HG02970 (cell line): ENCODE measurements at regions not wholly inside any gene's neighbourhood (a gene's known extent, or its start where the extent isn't known, plus 50 kb on each side); places are given as distances from the start of the nearest gene placed in this dataset.
"Not testable (repeated sequence)": the region's sequence is repeated elsewhere in the genome, so short reads cannot be mapped to it uniquely, and the experiment has no call there.

ENCODE experiments used
- ATAC-seq: cut with Tn5 transposase; IDR thresholded peaks from one replicate; pipeline ENCODE4 v1.9.1; 2021; ENCODE audit warnings: mild to moderate bottlenecking, moderate library complexity, moderate number of reproducible peaks; ENCODE audit not compliant: unreplicated experiment, low FRiP score

DNA sequence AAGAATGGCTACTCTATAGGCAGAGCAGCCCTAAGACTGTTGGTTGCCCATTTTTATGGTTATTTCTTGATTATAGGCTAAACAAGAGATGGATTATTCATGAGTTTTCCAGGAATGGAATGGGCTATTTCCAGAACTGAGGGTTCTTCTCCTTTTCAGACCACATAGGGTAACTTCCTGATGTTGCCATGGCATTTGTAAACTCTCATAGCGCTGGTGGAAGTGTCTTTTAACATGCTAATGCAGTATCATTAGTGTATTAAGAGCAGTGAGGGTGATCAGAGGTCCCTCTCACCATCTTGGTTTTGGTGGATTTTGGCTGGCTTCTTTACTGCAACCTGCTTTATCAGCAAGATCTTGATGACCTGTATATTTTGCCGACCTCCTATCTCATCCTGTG, 904.6 kb upstream of the FBXO33 start:
- ATAC-seq: no peak

GRCh38 chr14:40326519-40326918, 894.3 kb upstream of the FBXO33 start:
- ATAC-seq: not testable (repeated sequence)

DNA sequence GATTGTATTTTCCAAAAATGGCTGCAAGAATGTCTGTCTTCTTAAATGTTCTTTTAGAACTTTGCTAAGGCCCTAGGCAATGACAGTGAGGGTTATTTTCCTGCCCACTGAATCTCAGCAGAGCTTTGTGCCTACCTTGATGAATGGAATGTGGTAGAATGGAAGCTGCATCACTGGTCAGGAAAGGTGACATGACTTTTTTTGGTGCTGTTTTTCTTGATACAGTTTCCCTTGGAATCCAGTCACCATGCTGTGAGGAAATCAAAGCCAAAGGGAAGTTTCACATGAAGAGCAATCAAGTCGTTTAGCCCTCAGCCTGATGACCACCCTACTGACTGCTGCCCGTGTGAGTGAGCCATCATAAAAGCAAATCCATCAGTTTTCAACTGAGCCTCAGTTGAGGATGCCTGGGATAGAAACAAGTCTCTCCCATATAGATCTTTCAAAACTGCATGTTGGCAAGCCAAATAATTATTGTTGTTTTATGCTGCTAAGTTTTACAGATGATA, 886.0 kb upstream of the FBXO33 start:
- ATAC-seq: no peak

- no peak for ATAC-seq
Measured at GRCh38 chr14:40317690-40318089, 885.5 kb upstream of the FBXO33 start.

DNA sequence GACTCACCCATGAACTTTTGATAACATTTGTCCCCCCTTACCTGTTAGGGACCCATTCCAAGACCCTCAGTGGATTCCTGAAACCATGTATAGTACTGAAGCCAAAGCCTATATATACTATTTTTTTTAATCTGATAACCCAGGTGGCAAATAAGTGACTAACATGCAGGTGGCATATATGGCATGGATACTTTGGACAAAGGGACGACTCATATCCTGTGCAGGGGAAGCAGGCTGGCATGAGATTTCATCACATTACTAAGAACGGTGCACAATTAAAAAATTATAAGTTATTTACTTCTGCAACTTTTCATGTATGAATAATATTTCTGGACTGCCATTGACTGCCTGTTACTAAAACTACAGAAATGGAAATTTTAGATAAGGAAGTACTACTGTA, 880.1 kb upstream of the FBXO33 start:
- ATAC-seq: no peak

DNA sequence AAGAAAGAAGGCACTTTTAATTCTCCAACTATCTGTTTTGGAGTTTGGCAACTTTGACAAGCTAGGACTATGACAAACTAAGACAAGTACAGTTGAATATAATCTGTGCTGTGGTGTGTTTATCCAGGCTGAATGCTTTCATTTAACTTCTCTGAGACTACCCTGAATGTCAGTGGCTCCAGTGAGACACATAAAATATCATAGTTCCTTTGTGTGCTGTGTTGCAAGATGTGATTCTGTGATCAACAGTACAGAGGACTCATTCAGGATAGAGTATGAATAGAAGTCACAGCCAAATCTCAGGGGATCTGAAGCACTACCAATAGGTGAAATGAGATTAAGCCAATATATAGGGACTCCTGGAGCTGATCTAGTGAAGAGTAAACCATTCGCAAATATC, 876.9 kb upstream of the FBXO33 start:
- ATAC-seq: no peak

DNA sequence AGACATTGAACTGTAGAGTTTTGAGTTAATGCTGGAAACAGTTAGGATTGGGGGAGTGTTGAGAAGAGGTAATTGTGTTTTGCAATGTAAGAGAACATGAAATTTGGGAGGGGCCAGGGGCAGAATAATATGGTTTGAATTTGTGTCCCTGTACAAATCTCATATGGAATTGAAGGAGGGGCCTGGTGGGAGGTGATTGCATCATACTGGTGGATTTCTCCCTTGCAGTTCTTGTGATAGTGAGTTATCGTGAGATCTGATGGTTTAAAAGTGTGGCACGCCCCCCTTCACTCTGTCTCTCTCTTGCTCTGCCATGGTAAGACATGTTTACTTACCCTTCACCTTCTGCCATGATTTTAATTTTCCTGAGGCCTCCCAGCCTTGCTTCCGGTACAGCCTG, 876.0 kb upstream of the FBXO33 start:
- no peak for ATAC-seq

DNA sequence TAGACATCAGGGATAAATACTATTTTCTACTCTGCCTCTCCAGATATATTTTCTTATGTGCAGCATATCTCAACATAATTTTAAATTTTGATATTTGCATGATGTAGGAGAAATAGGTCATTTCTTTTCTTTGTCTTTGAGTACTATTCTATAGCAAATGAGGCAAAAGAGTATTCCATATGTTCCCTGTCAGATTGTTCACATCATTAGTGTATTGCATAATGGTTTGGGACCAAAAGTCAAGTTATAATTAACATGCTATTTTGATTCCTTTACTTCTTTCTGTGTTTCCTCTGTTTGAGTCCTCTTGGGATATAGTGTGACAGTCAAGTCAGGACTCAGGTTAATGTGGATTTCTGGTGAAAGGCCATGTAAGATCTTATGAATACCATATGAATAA, 864.6 kb upstream of the FBXO33 start:
- no peak for ATAC-seq

DNA sequence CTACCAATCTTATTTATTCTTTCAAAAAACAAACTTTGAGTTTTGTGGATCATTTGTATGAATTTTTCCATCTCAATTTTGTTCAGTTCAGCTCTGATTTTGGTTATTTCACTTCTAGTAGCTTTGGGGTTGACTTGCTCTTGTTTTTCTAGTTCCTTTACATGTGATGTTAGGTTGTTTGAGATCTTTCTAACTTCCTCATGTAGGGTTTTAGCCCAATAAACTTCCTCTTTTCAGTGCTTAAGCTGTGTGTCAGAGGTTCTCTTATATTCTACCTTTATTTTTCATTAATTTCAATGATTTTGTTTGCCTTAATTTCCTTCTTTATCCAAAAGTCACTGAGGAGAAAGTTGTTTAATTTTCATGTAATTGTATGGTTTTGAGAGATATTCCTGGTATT, 860.4 kb upstream of the FBXO33 start:
- no peak for ATAC-seq

- ATAC-seq: no peak
Measured at GRCh38 chr14:40282196-40282595, 850.0 kb upstream of the FBXO33 start.

GRCh38 chr14:40280652-40281051, 848.4 kb upstream of the FBXO33 start:
- ATAC-seq: no peak

DNA sequence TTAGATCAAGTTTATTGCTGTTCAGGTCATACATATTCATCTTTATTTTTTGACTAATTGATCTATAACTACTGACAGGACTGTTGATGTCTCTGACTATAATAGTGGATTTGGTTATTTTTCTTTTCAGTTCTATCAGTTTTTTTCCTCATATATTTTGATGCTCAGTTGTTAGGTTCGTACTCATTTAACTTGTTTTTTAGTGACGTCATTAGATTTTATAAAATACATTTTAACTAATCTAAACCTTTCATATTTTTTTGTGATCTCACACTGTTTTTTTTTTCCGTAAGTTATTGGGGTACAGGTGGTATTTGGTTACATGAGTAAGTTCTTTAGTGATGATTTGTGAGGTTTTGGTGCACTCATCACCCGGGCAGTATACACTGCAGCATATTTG, 841.2 kb upstream of the FBXO33 start:
- no peak for ATAC-seq

- no peak for ATAC-seq
Measured at GRCh38 chr14:40271480-40271879, 839.2 kb upstream of the FBXO33 start.

GRCh38 chr14:40269436-40269835, 837.2 kb upstream of the FBXO33 start:
- no peak for ATAC-seq

DNA sequence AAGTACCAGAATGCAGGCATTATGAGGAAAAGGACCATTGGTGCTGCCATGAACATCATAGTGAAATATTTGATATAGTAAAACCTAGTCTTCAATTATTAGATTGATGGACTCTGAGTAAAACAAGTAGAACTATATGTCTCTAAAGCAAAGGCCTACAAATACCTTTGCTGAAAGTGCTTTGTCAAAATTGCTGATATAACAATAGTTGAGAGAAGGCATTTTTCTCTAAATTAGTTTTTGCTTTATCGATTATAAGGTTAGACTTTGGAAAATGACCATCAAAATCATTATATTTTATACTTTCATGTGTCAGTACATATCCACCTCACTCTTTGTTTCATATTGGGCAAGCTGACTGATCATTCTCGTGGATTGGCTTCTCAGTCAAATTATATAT, 836.0 kb upstream of the FBXO33 start:
- ATAC-seq: no peak

DNA sequence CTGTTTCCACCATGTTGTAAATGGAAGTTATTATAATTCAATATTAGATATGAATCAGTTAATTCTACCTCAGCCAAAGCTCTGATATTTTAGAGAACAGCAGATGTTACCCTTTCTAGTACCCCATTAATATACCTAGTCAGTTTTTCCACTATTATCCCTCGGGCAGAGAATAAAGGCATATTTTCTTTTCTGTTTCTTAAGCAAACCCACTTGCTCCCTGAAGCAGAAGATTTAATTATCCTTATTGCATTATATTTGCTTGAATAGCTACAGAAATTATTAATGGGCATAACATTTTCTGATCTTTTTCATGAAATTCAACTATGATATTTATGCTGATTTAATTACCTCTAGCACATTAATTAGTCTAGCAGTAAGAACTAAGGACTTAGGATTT, 832.9 kb upstream of the FBXO33 start:
- ATAC-seq: no peak

GRCh38 chr14:40252817-40253447, 820.7 kb upstream of the FBXO33 start:
- no peak for ATAC-seq

DNA sequence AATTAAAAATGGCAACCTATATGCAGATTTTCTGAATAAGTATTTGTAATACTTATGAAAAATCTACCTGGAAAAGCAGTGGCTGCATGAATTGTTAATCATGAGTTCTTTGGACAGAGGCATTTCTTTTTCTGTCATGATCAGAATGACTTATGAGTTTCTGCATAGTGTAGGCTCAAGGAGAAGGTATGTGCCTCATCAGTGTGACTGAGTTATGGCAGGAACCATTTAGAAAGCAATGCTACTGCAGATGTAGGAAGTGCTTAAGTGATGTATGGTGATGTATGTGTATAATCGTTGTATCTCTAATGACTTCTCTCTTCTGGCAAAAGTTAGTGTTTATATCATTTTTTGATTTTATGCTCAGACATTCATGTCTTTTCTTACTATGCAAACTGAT, 816.4 kb upstream of the FBXO33 start:
- ATAC-seq: no peak

GRCh38 chr14:40240245-40240859, 808.1 kb upstream of the FBXO33 start:
- no peak for ATAC-seq

DNA sequence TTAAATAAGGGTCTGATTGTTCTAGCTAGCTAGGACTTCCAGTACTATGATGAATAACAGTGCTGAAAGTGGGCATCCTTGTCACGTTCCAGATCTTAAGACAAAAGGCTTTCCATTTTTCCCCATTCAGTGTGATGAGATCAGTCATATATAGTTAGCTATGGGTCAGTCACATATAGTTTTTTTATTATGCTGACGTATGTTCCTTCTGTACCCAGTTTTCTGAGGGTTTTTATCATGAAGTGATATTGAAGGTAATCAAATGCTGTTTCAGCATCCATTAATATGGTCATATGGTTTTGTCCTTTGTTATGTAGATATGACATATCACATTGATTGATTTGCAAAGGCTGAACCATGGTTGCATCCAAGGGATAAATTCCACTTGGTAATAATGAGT, 800.1 kb upstream of the FBXO33 start:
- no peak for ATAC-seq

GRCh38 chr14:40229676-40230075, 797.4 kb upstream of the FBXO33 start:
- ATAC-seq: no peak

DNA sequence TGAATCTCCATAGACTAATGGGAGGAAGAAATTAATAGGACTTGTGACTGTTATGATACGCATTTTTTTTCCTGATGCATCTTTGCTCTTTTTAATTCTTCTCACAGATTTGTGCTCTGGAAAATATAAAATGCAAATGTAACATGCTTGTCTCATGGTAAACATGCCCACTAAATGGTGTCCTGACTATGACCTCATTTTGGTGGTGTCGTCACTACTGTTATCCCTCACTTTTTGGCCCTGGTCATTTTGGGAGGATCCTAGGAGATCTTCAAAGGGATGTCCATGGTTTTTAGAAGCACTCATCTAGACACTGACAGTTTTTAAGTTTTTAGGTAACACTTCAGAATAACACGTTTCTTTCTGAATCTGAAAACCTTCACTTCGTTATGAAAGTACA, 790.8 kb upstream of the FBXO33 start:
- ATAC-seq: no peak
